Spleen (tissue), 11 donors: ENCODE measurements at regions not wholly inside any gene's neighbourhood (a gene's known extent, or its start where the extent isn't known, plus 50 kb on each side); places are given as distances from the start of the nearest gene placed in this dataset.

Source experiments
- DNase-seq: peaks from one replicate; pipeline ENCODE4 v3.0.0-alpha.2; 2020
- H3K27ac ChIP-seq, 8 donors: fragments of 200-600 bp; sonication (generic) in 7 of 8; 1 replicate in 4 of 8; 2 replicates in 4 of 8; pipeline versions ENCODE4 v1.5.0 to v1.8.0; 2016 to 2021; ENCODE audit warnings: inconsistent platforms in 4 of 8, mild to moderate bottlenecking in 4 of 8, moderate library complexity in 1 of 8
- H3K27me3 ChIP-seq, 7 donors: fragments of 200-600 bp; sonication (generic) in 6 of 7; replicated peaks in 1 of 7; 1 replicate in 4 of 7; 2 replicates in 3 of 7; pipeline versions ENCODE4 v1.5.0 to v1.8.0; 2016 to 2021; ENCODE audit warnings: inconsistent platforms in 3 of 7, mild to moderate bottlenecking in 1 of 7
- H3K36me3 ChIP-seq, 6 donors: fragments of 200-600 bp; sonication (generic) in 5 of 6; 1 replicate in 4 of 6; 2 replicates in 2 of 6; pipeline versions ENCODE4 v1.5.0 to v1.8.0; 2016 to 2021; ENCODE audit warnings: inconsistent platforms in 2 of 6
- H3K4me1 ChIP-seq, 6 donors: fragments of 200-600 bp; sonication (generic) in 5 of 6; 1 replicate in 3 of 6; 2 replicates in 3 of 6; pipeline versions ENCODE4 v1.5.0 to v1.8.0; 2016 to 2021; ENCODE audit warnings: inconsistent platforms in 3 of 6
- H3K4me3 ChIP-seq, 8 donors: fragments of 200-600 bp; sonication (generic) in 7 of 8; 1 replicate in 4 of 8; 2 replicates in 4 of 8; pipeline versions ENCODE4 v1.5.0 to v1.8.0; 2016 to 2021; ENCODE audit warnings: inconsistent platforms in 4 of 8, mild to moderate bottlenecking in 4 of 8, moderate library complexity in 2 of 8
- H3K9me3 ChIP-seq, 8 donors: fragments of 200-600 bp; sonication (generic) in 7 of 8; 1 replicate in 4 of 8; 2 replicates in 4 of 8; pipeline versions ENCODE4 v1.5.0 to v1.8.0; 2016 to 2021; ENCODE audit warnings: inconsistent platforms in 4 of 8
- POLR2A ChIP-seq, 3 donors: fragments of 450-650 bp; IDR thresholded peaks; one replicate each; pipeline ENCODE4 v1.5.1; 2017; ENCODE audit warnings: antibody characterized with exemption in 3 of 3, mild to moderate bottlenecking in 1 of 3
- POLR2AphosphoS5 ChIP-seq, 3 donors: sonication (generic); formaldehyde crosslinking; IDR thresholded peaks; one replicate each; pipeline ENCODE4 v1.5.1; 2017; ENCODE audit warnings: antibody characterized with exemption in 3 of 3
- WGBS, 5 donors: extraction: QIAGEN DNeasy Blood & Tissue Kit in 3 of 5; methylation state at CpG; one replicate each; pipeline versions ENCODE4 v1.1.5 to v1.1.7; 2013 to 2018; 5-methylcytosine and 5-hydroxymethylcytosine counted together
- intact Hi-C: fragments of 100-400 bp; cut with DNase I; formaldehyde crosslinking; loops from one replicate; pipeline ENCODE4 v1.15.0; 2023; ENCODE audit warnings: low total_unique reads
- TF ChIP-seq, protein P1 (sequence below), 11 experiments: fragments of 200-600 bp in 7 of 11; fragments of 450-650 bp in 4 of 11; sonication (generic) in 4 of 11; IDR thresholded peaks in 8 of 11; conservative IDR thresholded peaks in 3 of 11; 1 replicate in 7 of 11; 2 replicates in 4 of 11; pipeline versions ENCODE4 v1.4.0 to v1.8.0; 2016 to 2021; ENCODE audit warnings: antibody characterized with exemption in 11 of 11, inconsistent platforms in 4 of 11, mild to moderate bottlenecking in 1 of 11
- donor health status: healthy with polysubstance abuse.
- donor health status: DM: no; HTN: no; CAD: no; lungs with moderate emphysema.
- donor health status: DM: no; HTN: no; CAD: no.
- donor health status: Bipolar disorder and iron deficiency.
- donor health status: healthy.
- donor health status: DM: no; HTN: no; CAD: no.
- donor health status: DM: yes; HTN: yes; CAD: no.

DNA sequence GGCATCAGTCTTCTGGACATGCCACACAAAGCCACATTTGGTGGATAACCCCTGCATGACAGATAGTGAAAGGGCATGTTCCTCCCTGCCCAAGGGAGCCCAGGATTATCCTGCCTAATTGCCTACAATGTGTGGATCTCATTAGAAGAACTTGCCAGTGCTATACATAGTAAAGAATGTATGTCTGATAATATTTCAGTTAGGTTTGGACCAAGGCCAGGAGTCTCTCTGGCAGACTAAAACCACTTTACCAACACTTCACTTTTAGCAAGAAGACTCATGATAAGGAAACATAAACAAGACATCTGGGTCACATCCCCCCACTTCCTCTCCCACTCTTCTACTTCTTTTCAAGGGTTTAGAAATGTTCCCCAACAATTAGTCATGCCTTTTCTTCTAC, 196.7 kb downstream of the MTERF1 start:
- no peaks in the 10 kb centered on the region for H3K4me1 ChIP-seq
- H3K4me3 ChIP-seq = no peak overlapping the region
- peaks cover 0 to 56% (median 41%) of the 10 kb centered on the region in 8 donors for H3K9me3 ChIP-seq
- H3K27ac ChIP-seq = no peak overlapping the region
- intact Hi-C loops = no loop called here
- no peaks in the 10 kb centered on the region for H3K27me3 ChIP-seq
- H3K36me3 ChIP-seq = no peaks in the 10 kb centered on the region
- no peak for DNase-seq
- TF ChIP-seq POLR2AphosphoS5 (IDR thresholded peaks at IDR 0.05) = no peak
- TF ChIP-seq, protein P1, sequence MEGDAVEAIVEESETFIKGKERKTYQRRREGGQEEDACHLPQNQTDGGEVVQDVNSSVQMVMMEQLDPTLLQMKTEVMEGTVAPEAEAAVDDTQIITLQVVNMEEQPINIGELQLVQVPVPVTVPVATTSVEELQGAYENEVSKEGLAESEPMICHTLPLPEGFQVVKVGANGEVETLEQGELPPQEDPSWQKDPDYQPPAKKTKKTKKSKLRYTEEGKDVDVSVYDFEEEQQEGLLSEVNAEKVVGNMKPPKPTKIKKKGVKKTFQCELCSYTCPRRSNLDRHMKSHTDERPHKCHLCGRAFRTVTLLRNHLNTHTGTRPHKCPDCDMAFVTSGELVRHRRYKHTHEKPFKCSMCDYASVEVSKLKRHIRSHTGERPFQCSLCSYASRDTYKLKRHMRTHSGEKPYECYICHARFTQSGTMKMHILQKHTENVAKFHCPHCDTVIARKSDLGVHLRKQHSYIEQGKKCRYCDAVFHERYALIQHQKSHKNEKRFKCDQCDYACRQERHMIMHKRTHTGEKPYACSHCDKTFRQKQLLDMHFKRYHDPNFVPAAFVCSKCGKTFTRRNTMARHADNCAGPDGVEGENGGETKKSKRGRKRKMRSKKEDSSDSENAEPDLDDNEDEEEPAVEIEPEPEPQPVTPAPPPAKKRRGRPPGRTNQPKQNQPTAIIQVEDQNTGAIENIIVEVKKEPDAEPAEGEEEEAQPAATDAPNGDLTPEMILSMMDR (IDR thresholded peaks at IDR 0.05 in 8 of 11, conservative IDR thresholded peaks at IDR 0.05 in 3 of 11) = no peak
- no peak for TF ChIP-seq POLR2A (IDR thresholded peaks at IDR 0.05)

DNA sequence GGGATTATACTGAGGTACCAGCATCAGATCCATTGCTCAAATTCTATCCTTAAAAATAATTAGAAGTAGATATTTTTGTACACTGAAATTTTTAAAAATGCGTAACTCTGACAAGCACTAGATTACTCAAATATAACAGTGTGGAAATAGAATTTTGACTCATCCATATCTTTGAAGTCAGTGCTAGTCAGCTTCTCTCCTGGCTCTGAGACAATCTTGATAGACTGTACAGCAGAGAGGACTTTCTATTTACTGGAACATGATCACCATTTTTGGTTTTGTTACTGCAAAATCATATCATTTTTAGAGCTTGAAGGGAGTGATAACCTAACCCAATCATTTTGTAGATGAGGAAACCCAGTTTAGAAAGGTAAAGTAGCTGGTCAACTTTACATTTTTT, 195.0 kb downstream of the MTERF1 start:
- Histone ChIP-seq H3K4me1 (no peaks in the 10 kb centered on the region), H3K27me3 (no peaks in the 10 kb centered on the region), H3K36me3 (no peaks in the 10 kb centered on the region), H3K9me3 (peaks cover 0 to 39% (median 25%) of the 10 kb centered on the region in 8 donors), H3K27ac (no peak overlapping the region), H3K4me3 (no peak overlapping the region)
- TF ChIP-seq POLR2AphosphoS5 (IDR thresholded peaks at IDR 0.05) (no peak), POLR2A (IDR thresholded peaks at IDR 0.05) (no peak)
- TF ChIP-seq, protein P1 (IDR thresholded peaks at IDR 0.05 in 8 of 11, conservative IDR thresholded peaks at IDR 0.05 in 3 of 11) = no peak
- intact Hi-C loops = no loop called here
- no peak for DNase-seq
- WGBS, 5 donors = 86 to 98% (median 92%) methylated on average over 1 of the region's 1 CpG

DNA sequence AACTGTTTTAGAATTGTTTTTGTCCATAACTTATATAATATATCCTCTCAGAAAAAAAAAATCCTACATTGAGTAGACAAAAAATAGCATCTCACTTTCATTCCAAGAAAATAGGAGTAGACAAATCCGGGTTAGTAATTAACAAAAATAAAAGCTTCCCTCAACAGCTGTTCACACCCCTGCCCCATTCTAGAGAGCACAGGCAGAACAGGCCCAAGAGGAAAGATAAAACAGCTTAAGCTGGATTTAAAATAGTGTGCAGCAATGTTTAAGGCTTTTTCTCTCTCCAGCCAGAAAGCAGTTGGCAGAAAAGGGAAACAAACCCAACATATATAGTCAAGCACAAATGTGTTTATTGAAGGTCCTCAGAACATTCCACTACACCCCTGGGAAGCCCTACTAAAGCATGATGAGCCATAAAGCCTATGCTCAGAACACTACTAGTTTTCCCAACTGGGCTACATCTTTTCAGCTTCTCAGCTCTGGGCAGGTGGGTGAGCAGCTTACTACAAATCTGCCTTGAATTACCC, 189.9 kb downstream of the MTERF1 start:
- peaks cover 0 to 12% (median 0%) of the 10 kb centered on the region in 8 donors for H3K9me3 ChIP-seq
- intact Hi-C loops = no loop called here
- H3K4me3 ChIP-seq = no peak overlapping the region
- TF ChIP-seq, protein P1 (IDR thresholded peaks at IDR 0.05 in 8 of 11, conservative IDR thresholded peaks at IDR 0.05 in 3 of 11) = no peak
- no peak for TF ChIP-seq POLR2A (IDR thresholded peaks at IDR 0.05)
- no peak for TF ChIP-seq POLR2AphosphoS5 (IDR thresholded peaks at IDR 0.05)
- WGBS, 5 donors = 77 to 98% (median 82%) methylated on average over 1 of the region's 1 CpG
- H3K27me3 ChIP-seq = no peaks in the 10 kb centered on the region
- H3K36me3 ChIP-seq = no peaks in the 10 kb centered on the region
- DNase-seq = no peak
- no peak overlapping the region for H3K27ac ChIP-seq
- no peaks in the 10 kb centered on the region for H3K4me1 ChIP-seq

DNA sequence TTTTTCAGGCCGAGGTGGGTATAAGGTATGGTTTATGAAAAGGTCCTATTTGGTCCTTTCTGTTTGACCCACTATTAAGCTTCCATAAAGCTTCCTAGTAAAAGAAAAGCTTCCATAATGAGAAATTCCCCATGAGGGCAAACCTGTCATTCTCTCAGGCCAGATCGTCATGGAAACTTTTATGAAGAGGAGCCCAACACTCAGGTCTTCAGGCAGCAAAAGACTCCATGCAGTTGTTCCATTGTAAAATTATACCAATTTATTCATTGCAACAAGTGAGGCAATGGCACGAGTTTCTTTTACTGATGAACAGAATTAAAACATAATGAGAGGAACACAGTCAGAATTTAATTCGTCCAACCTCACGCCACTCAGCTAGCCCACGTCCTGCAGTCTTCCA, 188.6 kb downstream of the MTERF1 start:
- WGBS, 5 donors = 81 to 92% (median 85%) methylated on average over 6 of the region's 6 CpGs
- Histone ChIP-seq H3K4me1 (no peaks in the 10 kb centered on the region), H3K9me3 (peaks cover 0 to 12% (median 0%) of the 10 kb centered on the region in 8 donors), H3K27ac (no peak overlapping the region), H3K36me3 (no peaks in the 10 kb centered on the region), H3K27me3 (no peaks in the 10 kb centered on the region), H3K4me3 (no peak overlapping the region)
- TF ChIP-seq POLR2A (IDR thresholded peaks at IDR 0.05) (no peak), POLR2AphosphoS5 (IDR thresholded peaks at IDR 0.05) (no peak)
- TF ChIP-seq, protein P1 (IDR thresholded peaks at IDR 0.05 in 8 of 11, conservative IDR thresholded peaks at IDR 0.05 in 3 of 11) = no peak
- intact Hi-C loops = no loop called here
- DNase-seq = no peak
